ENCODE measurements at regions not wholly inside any gene's neighbourhood (a gene's known extent, or its start where the extent isn't known, plus 50 kb on each side); places are given as distances from the start of the nearest gene placed in this dataset.

DNA sequence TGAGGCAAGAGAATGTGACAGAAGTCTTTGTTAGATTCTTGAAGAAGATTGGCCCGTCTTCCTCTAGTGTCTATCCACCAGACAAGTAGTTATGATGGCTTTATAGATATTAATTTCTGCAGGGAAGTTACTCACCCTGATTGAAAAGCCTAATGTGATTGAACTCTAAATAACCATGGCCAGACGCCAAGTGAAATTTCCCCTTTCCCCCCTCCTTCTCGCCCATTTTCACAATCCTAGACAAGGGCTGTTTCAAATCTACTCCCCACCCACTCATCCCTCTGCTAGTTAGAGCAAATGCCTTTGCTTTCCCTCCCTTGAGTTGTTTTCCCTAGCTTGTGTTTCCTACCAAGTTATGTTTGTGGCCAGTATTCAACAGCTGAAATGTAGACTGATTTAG, 182.5 kb downstream of the TMEM167A start:
- ChIA-PET CTCF (ENCODE audit: low intra/inter-chr PET ratio) (no interaction called here), POLR2A (no interaction called here)
- Histone ChIP-seq H3K4me3 (no peak overlapping the region), H3K27ac (ENCODE audit: extremely low read depth, low read depth, low read length) (no peak overlapping the region), H3K9me3 (replicated peaks; ENCODE audit: control insufficient read depth, insufficient read depth, low read depth, low read length) (no peaks in the 10 kb centered on the region), H3K9me1 (ENCODE audit: control insufficient read depth, insufficient read depth, low read length) (no peaks in the 10 kb centered on the region), H4K20me1 (replicated peaks; ENCODE audit: control insufficient read depth, insufficient read depth, low read length) (no peaks in the 10 kb centered on the region), H3K79me2 (ENCODE audit: control insufficient read depth, insufficient read depth, low read length) (no peaks in the 10 kb centered on the region), H3K4me2 (ENCODE audit: insufficient read depth, low read length) (no peak overlapping the region), H3K4me1 (replicated peaks in 1 of 2; ENCODE audit: control insufficient read depth in 2 of 2, insufficient read depth in 2 of 2, low read length in 2 of 2) (no peaks in the 10 kb centered on the region), H3K9ac (ENCODE audit: insufficient read depth in 1 of 2, low read depth in 2 of 2, low read length in 2 of 2) (no peak overlapping the region), H3K36me3 (ENCODE audit: control insufficient read depth, insufficient read depth, low read length) (no peaks in the 10 kb centered on the region), H3K27me3 (ENCODE audit: control insufficient read depth in 2 of 2, insufficient read depth in 2 of 2, low read length in 2 of 2) (no peaks in the 10 kb centered on the region), H2AFZ (ENCODE audit: low read depth, low read length) (no peak overlapping the region)
- DNase-seq (ENCODE audit: extremely low read depth in 1 of 4, low spot score in 3 of 4) = no peak
- in situ Hi-C loops (cut with MboI) = no loop called here
- no peak for ATAC-seq
- no peak for FAIRE-seq
- WGBS (ENCODE audit: insufficient coverage, low coverage, missing lambda C conversion rate) = 0% methylated on average over 3 of the region's 3 CpGs
- BruUV-seq (replicated peaks) = no TSS peak
- intact Hi-C loops (cut with micrococcal nuclease) = no loop called here
- TF ChIP-seq ZSCAN32 (CRISPR knock-in tag; IDR thresholded peaks at IDR 0.05) = no peak
- TF ChIP-seq NELFE (IDR thresholded peaks at IDR 0.05; ENCODE audit: insufficient read depth, insufficient read length) = no peak
- TF ChIP-seq, protein P1, sequence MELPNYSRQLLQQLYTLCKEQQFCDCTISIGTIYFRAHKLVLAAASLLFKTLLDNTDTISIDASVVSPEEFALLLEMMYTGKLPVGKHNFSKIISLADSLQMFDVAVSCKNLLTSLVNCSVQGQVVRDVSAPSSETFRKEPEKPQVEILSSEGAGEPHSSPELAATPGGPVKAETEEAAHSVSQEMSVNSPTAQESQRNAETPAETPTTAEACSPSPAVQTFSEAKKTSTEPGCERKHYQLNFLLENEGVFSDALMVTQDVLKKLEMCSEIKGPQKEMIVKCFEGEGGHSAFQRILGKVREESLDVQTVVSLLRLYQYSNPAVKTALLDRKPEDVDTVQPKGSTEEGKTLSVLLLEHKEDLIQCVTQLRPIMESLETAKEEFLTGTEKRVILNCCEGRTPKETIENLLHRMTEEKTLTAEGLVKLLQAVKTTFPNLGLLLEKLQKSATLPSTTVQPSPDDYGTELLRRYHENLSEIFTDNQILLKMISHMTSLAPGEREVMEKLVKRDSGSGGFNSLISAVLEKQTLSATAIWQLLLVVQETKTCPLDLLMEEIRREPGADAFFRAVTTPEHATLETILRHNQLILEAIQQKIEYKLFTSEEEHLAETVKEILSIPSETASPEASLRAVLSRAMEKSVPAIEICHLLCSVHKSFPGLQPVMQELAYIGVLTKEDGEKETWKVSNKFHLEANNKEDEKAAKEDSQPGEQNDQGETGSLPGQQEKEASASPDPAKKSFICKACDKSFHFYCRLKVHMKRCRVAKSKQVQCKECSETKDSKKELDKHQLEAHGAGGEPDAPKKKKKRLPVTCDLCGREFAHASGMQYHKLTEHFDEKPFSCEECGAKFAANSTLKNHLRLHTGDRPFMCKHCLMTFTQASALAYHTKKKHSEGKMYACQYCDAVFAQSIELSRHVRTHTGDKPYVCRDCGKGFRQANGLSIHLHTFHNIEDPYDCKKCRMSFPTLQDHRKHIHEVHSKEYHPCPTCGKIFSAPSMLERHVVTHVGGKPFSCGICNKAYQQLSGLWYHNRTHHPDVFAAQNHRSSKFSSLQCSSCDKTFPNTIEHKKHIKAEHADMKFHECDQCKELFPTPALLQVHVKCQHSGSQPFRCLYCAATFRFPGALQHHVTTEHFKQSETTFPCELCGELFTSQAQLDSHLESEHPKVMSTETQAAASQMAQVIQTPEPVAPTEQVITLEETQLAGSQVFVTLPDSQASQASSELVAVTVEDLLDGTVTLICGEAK (IDR thresholded peaks at IDR 0.05) = no peak
- TF ChIP-seq, protein P1 (CRISPR knock-in tag; IDR thresholded peaks at IDR 0.05) = no peak
- TF ChIP-seq, protein P2, sequence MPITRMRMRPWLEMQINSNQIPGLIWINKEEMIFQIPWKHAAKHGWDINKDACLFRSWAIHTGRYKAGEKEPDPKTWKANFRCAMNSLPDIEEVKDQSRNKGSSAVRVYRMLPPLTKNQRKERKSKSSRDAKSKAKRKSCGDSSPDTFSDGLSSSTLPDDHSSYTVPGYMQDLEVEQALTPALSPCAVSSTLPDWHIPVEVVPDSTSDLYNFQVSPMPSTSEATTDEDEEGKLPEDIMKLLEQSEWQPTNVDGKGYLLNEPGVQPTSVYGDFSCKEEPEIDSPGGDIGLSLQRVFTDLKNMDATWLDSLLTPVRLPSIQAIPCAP (CRISPR knock-in tag; IDR thresholded peaks at IDR 0.05; ENCODE audit: borderline replicate concordance) = no peak
- no peak for TF ChIP-seq RFX5 (IDR thresholded peaks at IDR 0.05; ENCODE audit: low read depth, low read length)
- no peak for TF ChIP-seq HES1 (IDR thresholded peaks at IDR 0.05; ENCODE audit: low read depth)
- no peak for TF ChIP-seq FOXP4 (CRISPR knock-in tag; IDR thresholded peaks at IDR 0.05; ENCODE audit: borderline replicate concordance)
- no peak for TF ChIP-seq ZNF140 (CRISPR knock-in tag; IDR thresholded peaks at IDR 0.05)
- no peak for TF ChIP-seq ZNF778 (CRISPR knock-in tag; IDR thresholded peaks at IDR 0.05)
- no peak for TF ChIP-seq SMARCA4 (IDR thresholded peaks at IDR 0.05)
- TF ChIP-seq ZNF121 (CRISPR knock-in tag; conservative IDR thresholded peaks at IDR 0.05) = no peak
